Caco-2 (cell line): ENCODE measurements at regions not wholly inside any gene's neighbourhood (a gene's known extent, or its start where the extent isn't known, plus 50 kb on each side); places are given as distances from the start of the nearest gene placed in this dataset.

Experiments used
- BruUV-seq: library from RNA; stranded (reverse); fragments of 400-500 nt; replicated peaks from 2 replicates; lab custom pipeline; 2021; lab: Mats Ljungman, UMichigan
- CTCF ChIA-PET: fragments of 300-600 bp; sonication (Branson Sonifier 250); formaldehyde crosslinking; loops from one replicate; lab custom pipeline; 2022; ENCODE audit warnings: antibody characterized with exemption; lab: Charles Lee
- POLR2A ChIA-PET: fragments of 300-600 bp; sonication (Branson Sonifier 250); formaldehyde crosslinking; loops from one replicate; lab custom pipeline; 2022; ENCODE audit warnings: antibody characterized with exemption; lab: Charles Lee
- DNase-seq, 2 experiments: peaks; one replicate each; pipeline versions ENCODE4 v3.0.0 to v3.0.0-alpha.2; 2020 to 2022
- H3K27me3 ChIP-seq: replicated peaks from 2 replicates; pipeline ENCODE4 v1.6.0; 2011; ENCODE audit warnings: low read length; ENCODE audit not compliant: control insufficient read depth, insufficient read depth
- H3K36me3 ChIP-seq: 2 replicates; pipeline ENCODE4 v1.5.1; 2011; ENCODE audit warnings: low read length; ENCODE audit not compliant: control insufficient read depth, insufficient read depth
- H3K4me1 ChIP-seq: fragments of 250-450 bp; sonication (Bioruptor Pico); 2 replicates; pipeline ENCODE4 v1.5.1; 2020; ENCODE audit warnings: mild to moderate bottlenecking
- H3K4me3 ChIP-seq: 2 replicates; pipeline ENCODE4 v1.5.1; 2011; ENCODE audit warnings: low read depth, mild to moderate bottlenecking, control low read depth, low read length
- H3K9me3 ChIP-seq: fragments of 250-450 bp; sonication (Bioruptor Pico); 2 replicates; pipeline ENCODE4 v1.5.1; 2020; ENCODE audit warnings: mild to moderate bottlenecking, moderate library complexity
- H3K27ac Mint-ChIP-seq: one replicate; pipeline ENCODE4 v1.8.0; 2022; ENCODE audit warnings: mixed read lengths; ENCODE audit not compliant: unreplicated experiment
- H3K27me3 Mint-ChIP-seq: one replicate; pipeline ENCODE4 v1.8.0; 2022; ENCODE audit warnings: mixed read lengths; ENCODE audit not compliant: insufficient read depth, unreplicated experiment
- H3K36me3 Mint-ChIP-seq: one replicate; pipeline ENCODE4 v1.8.0; 2022; ENCODE audit warnings: mild to moderate bottlenecking, mixed read lengths; ENCODE audit not compliant: insufficient read depth, unreplicated experiment
- H3K4me1 Mint-ChIP-seq: one replicate; pipeline ENCODE4 v1.8.0; 2022; ENCODE audit warnings: low read depth, mixed read lengths; ENCODE audit not compliant: unreplicated experiment
- H3K4me3 Mint-ChIP-seq: one replicate; pipeline ENCODE4 v1.8.0; 2022; ENCODE audit warnings: mild to moderate bottlenecking, moderate library complexity, mixed read lengths; ENCODE audit not compliant: unreplicated experiment
- H3K9me3 Mint-ChIP-seq: one replicate; pipeline ENCODE4 v1.8.0; 2022; ENCODE audit warnings: mixed read lengths; ENCODE audit not compliant: unreplicated experiment
- CTCF ChIP-seq, 2 experiments: fragments of 200-600 bp in 1 of 2; IDR thresholded peaks; 1 replicate in 1 of 2; 2 replicates in 1 of 2; pipeline versions ENCODE4 v1.5.1 to v1.8.0; 2011 to 2022; ENCODE audit warnings: antibody characterized with exemption in 1 of 2, control low read depth in 1 of 2, inconsistent platforms in 1 of 2, low read depth in 1 of 2, low read length in 1 of 2, mild to moderate bottlenecking in 1 of 2, moderate library complexity in 1 of 2; ENCODE audit not compliant: insufficient read depth in 1 of 2, severe bottlenecking in 1 of 2, unreplicated experiment in 1 of 2
- intact Hi-C: fragments of 100-400 bp; cut with micrococcal nuclease; formaldehyde crosslinking; loops from one replicate; pipeline ENCODE4 v1.10.0; 2022; ENCODE audit not compliant: unreplicated experiment

DNA sequence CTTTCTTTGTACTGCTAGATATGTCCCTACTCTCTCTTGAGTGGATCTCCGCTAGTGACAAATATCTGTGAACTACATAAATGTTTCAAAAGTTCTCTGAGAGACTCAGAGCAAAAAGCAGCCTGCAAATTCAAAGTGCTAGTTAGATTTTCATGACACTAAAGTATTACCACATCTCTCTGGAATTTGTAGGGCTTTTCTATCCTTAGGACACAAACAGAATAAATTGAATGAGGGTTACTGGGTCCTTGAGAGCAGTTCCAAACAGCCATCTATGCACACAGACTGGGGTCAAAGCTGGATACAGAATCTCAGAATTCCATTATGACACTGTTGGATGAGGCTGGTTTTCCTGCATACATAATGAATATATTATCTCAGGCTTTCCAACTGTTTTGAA is 953.2 kb downstream of the DIAPH3 start:
- POLR2A ChIA-PET = no interaction called here
- intact Hi-C loops = no loop called here
- Histone ChIP-seq H3K4me3 (no peak overlapping the region), H3K9me3 (no peaks in the 10 kb centered on the region), H3K4me1 (no peaks in the 10 kb centered on the region), H3K36me3 (no peaks in the 10 kb centered on the region), H3K27me3 (no peaks in the 10 kb centered on the region)
- Mint-ChIP-seq H3K27ac (no peak overlapping the region), H3K4me3 (no peak overlapping the region), H3K4me1 (peaks cover 10% of the 10 kb centered on the region), H3K27me3 (peaks cover 2% of the 10 kb centered on the region), H3K36me3 (no peaks in the 10 kb centered on the region), H3K9me3 (no peaks in the 10 kb centered on the region)
- CTCF ChIA-PET = no interaction called here
- BruUV-seq = no TSS peak
- no peak for DNase-seq
- no peak for TF ChIP-seq CTCF (IDR thresholded peaks at IDR 0.05; ENCODE audit: insufficient read depth in 1 of 2, low read depth in 1 of 2, low read length in 1 of 2, severe bottlenecking in 1 of 2, unreplicated experiment in 1 of 2)

- no peaks in the 10 kb centered on the region; the same call in 1 of the 2 replicates for H3K27me3 ChIP-seq
- POLR2A ChIA-PET = no interaction called here
- intact Hi-C loops = no loop called here
- H3K4me1 ChIP-seq = no peaks in the 10 kb centered on the region
- CTCF ChIA-PET = no interaction called here
- Mint-ChIP-seq H3K9me3 (no peaks in the 10 kb centered on the region), H3K27me3 (peaks cover 4% of the 10 kb centered on the region), H3K27ac (no peak overlapping the region), H3K4me3 (no peak overlapping the region), H3K4me1 (peaks cover 10% of the 10 kb centered on the region), H3K36me3 (no peaks in the 10 kb centered on the region)
- H3K36me3 ChIP-seq = no peaks in the 10 kb centered on the region
- no TSS peak for BruUV-seq
- H3K9me3 ChIP-seq = no peaks in the 10 kb centered on the region
- no peak for TF ChIP-seq CTCF (IDR thresholded peaks at IDR 0.05; ENCODE audit: insufficient read depth in 1 of 2, low read depth in 1 of 2, low read length in 1 of 2, severe bottlenecking in 1 of 2, unreplicated experiment in 1 of 2)
- no peak overlapping the region for H3K4me3 ChIP-seq
- peak; percentile 57 to 72 for DNase-seq
Observed at GRCh38 chr13:59211606-59212005, 952.1 kb downstream of the DIAPH3 start.

GRCh38 chr13:59229401-59229800 is 934.3 kb downstream of the DIAPH3 start:
- Histone ChIP-seq H3K27me3 (no peaks in the 10 kb centered on the region), H3K9me3 (no peaks in the 10 kb centered on the region), H3K36me3 (no peaks in the 10 kb centered on the region), H3K4me3 (no peak overlapping the region), H3K4me1 (no peaks in the 10 kb centered on the region)
- CTCF ChIA-PET = no interaction called here
- no peak for TF ChIP-seq CTCF (IDR thresholded peaks at IDR 0.05; ENCODE audit: insufficient read depth in 1 of 2, low read depth in 1 of 2, low read length in 1 of 2, severe bottlenecking in 1 of 2, unreplicated experiment in 1 of 2)
- H3K4me1 Mint-ChIP-seq = no peaks in the 10 kb centered on the region
- H3K4me3 Mint-ChIP-seq = no peak overlapping the region
- POLR2A ChIA-PET = no interaction called here
- no peaks in the 10 kb centered on the region for H3K9me3 Mint-ChIP-seq
- intact Hi-C loops = no loop called here
- H3K27me3 Mint-ChIP-seq = peaks cover 13% of the 10 kb centered on the region
- no TSS peak for BruUV-seq
- no peak for DNase-seq
- H3K27ac Mint-ChIP-seq = no peak overlapping the region
- H3K36me3 Mint-ChIP-seq = no peaks in the 10 kb centered on the region
